ENCODE measurements at regions not wholly inside any gene's neighbourhood (a gene's known extent, or its start where the extent isn't known, plus 50 kb on each side); places are given as distances from the start of the nearest gene placed in this dataset.

DNA sequence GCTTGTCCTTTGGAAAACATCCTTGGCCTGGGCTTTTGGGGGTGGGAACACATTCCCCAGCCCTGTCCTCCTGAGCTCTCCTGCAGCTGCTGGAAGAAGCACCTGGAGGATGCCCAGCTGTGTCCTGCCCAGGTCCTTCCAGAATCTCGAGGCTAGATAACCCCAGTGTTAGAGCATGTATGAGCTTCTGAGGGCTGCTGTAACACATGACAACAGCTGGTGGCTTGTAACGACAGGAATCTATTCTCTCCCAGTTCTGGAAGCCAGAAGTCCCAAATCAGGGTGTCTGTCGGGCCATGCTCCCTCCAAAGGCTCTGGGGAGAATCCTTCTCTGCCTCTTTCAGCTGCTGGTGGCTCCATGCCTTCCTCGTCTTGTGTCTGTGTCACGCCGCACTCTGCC is 403.6 kb upstream of the C2CD4B start:
- intact Hi-C loops (cut with micrococcal nuclease) = no loop called here

DNA sequence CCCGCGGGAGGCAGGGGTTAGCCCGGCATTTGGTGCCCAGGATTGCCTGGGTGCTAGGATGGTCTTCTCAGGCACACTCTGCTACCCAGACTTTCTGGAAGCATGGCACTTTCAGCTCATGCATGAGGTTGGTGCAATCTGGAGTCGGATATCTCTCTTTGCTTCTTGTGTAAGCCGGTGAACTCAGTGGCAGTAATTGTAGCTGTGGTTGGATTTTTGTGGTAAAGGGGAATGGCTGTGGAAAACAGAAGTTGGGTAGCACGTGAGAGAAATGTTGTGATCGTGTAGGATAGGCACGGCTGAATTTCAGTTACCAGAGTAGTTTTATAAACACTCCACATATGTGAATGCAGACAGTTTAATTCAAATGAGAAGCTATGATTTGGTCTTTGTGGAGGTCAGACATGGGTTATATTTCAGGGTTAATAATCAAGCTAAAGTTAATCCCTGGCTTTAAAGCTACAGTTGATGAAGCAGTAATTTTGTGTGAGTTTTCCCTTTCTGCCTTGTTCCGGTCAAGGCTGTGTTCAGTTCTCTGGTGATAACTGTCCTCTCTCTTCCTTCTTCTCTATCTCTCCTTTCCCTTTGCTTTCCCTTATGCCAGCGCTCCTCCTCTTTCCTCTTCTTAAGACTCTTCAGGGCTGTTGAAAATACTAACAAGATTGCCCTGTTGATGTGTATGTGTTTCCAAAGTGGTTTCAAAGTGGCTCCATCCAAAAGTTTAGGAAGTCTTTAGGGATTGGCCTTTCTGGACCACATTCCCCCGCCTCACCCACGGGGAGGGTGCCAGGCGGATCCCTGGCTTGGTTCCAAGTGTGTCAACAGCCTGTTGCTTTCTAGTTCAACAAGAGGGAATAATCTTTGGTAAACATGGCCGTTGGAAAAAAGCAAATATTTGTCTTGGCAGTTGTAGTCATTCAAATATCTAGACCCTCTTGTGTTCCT is 404.6 kb upstream of the C2CD4B start:
- intact Hi-C loops (cut with micrococcal nuclease) = no loop called here

DNA sequence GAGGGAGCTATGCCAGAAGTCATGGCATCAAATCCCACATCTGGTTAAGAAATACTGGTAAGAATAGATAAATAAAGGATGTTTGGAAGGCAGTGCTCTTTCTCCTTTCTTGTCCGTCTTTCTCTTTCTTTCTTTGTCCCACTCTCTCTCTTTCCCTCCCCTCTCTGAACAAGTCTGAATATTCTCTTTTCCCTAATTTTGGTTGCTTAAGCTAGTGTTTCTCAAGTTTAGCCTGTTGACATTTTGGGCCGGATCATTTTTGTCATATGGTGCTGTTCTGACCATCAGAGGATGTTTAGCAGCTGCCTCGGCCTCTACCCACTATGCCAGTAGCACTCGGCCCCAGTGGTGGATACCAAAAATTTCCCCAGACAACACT is 405.3 kb upstream of the C2CD4B start:
- intact Hi-C loops (cut with micrococcal nuclease) = no loop called here

DNA sequence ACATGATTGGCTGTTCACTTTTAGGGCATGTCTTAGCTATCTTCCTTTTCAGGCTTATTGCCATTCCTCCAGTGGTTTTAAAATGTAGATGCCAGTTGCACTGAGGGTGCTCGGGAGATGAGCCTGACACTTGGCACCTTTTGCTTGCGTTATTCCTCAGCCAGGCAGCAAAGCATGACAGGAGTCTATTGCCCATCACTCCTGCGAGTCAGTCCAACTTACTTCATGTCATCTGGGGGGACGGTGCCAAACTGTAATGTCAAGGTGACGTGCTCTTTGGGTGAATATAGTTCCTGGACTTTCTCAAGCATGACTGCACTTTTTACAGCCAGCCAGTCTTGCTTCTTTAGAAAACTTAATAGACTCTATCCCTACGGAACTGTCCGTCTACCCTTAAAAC is 406.0 kb upstream of the C2CD4B start:
- intact Hi-C loops (cut with micrococcal nuclease) = no loop called here

DNA sequence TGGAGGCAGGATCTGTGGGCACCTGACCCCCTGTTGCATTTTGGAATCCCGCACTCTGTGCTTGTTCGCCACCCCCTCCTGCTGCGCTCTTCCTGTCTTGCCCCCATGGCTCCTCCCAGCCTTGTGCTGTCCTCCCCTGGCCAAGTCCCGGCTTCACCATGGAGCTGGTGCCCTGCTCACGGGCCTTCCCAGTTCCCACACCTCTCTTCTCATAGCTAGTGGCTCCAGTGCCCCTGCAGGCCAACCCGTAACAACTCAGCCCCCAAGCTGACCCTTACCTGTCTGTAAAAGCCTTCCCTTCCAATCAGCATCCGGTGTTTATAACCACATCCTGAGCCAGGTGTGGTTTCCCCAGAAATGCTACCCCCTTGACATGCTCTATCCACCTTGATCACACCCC is 407.7 kb upstream of the C2CD4B start:
- intact Hi-C loops (cut with micrococcal nuclease) = no loop called here

DNA sequence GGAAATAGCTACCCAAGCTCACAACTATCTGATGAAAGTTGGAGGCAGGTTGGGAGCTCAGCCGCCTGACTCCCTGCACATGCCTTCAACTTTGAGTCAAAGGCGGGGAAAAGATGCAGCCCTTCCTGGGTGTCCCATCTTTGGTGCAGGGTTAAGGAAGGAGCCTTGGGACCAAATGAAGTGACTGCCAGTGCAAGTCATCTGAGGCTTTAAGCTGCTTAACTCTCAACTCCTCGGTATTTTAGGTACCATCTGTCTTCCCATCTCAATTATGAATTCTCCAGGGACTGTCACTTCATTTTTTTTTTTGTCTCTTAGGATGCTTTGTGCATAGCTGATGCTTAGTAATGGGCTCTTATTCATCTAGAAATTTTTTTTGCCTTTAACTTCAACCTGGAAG is 408.8 kb upstream of the C2CD4B start:
- intact Hi-C loops (cut with micrococcal nuclease) = no loop called here

DNA sequence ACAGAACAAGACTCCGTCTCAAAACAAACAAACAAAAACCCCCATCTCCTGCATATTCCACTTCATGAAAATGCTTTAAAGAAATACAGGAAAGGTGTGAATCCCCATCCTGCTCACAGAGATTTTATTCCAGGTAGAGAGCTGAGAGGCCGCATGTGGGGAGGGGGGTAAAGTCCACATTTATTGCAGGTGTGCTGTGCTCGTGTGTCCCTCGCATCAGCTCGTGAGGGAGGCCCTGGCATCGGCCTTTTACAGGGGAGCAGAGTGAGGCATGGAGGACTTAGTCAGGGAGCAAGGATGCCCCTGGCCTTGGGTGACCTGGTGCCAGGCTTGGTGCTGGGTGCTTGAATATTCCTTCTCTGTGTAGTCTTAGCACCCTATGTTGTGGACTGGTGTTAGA is 413.5 kb upstream of the C2CD4B start:
- intact Hi-C loops (cut with micrococcal nuclease) = no loop called here

DNA sequence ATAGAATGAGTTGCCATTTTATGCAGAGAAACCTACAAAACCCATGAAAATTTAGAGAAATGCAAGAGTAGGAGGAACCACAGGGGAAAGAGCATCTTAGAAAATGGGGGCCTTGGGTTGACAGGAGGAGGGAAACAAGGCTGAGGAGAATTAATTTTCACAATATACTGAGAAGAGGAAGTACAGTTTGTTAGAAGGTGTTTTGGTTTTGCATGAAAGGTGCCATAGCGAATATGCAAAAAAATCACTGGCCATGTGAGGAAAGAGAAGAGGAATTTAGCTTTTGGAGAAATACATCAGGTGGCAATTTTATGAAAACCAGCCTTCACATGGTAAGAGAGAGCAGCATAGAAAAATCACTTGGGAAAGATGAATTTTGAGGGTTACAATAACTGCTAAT is 413.9 kb upstream of the C2CD4B start:
- intact Hi-C loops (cut with micrococcal nuclease) = no loop called here

DNA sequence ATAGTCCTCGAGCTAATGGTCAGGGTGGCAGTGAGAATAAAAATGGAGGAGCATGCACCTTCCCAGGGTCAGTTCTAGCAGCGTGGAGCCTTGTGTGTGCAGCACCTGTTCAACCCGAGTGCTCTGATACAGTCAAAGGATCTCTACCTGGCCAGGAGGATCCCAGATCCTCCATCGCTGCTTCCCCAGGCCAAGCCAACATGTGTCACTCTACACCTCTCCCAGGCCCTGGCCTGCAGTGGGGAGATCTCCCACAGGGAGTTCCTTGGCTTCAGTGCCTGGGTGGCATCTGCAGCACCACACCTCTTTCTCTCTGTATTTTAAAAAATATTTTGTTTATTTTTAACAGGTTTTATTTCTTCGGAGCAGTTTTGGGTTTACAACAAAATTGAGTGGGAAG is 414.8 kb upstream of the C2CD4B start:
- intact Hi-C loops (cut with micrococcal nuclease) = no loop called here

DNA sequence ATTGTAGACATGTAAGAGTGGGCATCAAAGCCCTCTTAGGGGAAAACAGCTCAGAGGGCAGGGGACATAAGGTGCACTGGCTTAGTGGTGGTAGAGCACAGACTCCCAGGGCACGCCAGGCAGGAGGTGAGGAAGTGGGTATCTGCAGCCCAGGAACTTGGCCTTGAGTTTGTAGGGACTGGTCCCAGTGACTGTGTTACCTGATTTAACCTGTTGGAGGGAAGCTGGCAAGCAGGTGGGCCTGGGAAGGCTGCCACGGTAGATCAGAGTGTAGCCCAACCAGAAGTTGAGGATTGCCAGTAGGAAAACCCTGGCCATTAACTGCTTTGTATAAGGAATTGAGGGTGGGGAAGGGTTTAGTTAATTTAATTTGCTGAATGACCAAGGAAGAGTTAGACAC is 417.5 kb upstream of the C2CD4B start:
- intact Hi-C loops (cut with micrococcal nuclease) = no loop called here

DNA sequence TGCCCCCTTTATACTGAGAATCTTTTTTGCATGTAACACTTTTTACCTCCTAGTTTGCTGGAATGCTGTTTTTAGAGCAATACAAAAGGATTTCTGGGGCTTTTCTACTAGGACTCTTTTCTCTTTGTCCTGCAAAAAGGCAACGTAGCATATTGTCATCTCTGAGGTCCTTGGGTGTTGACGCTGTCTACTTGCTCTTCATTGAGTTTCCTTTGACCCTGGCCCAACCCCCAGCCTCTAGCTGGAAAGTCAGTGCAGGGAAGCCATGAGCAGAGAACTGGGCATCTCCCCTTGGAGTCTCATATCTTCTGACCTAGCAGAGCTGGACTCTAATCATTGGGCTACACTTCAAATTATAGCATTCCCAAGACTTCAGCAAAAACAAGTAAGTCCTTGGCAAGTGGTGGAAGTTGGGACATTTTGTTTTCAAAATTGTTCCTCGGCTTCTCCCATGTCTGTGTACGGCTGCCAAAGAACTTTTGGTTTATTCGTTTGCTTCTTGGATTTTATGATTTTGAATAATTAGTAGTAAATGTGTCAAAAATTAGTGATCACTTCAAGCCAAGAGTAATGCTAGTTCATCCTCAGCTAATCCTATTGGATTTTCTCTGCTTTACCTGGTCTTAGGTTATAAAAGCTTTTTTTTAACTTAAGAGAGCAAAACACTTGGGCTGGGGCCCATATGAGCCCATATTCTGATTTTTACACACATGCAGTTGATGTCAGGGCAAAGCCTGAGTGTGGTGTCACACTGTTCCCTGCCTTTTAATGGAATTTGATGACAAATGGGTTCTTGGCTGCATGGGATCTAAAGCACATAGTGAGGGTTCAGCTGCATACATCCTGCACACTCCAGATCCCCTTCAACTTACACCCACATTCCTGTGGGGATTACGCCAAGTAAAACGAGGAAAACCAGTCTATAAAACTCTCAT is 419.5 kb upstream of the C2CD4B start:
- intact Hi-C loops (cut with micrococcal nuclease) = no loop called here

DNA sequence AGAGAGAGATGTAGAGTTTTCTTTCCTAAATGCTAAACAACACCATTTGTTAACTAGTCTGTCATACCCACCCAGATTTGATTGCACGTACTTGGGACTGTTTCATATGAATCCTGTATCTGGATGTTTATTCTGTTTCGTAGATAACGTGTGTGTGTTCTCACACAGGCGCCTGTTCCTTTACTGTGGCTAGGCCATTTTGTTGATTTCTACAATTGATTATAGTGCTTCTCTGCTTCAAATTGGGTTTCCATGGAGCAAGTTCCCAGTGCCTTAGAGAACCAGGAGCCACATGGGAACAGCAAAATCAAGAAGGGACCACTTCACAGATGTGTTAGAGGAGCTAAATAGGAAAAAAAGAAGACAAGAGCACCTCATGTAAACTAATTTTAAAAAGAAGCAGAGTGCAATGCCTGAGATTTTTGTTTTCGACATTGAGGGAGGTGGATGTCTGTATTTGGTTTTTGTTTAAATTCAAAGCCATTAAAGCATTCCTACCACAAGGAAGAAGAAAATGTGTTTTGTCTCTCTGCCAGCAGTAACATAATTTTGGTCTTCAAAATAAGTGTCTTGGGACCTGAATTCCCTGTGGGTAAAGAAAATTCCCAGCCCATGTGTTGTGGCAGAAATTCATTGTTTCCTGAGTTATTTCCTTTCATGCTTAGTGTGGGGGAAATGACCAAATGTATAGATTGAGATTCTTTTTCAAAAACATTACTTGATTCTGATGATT is 424.0 kb upstream of the C2CD4B start:
- intact Hi-C loops (cut with micrococcal nuclease) = no loop called here

DNA sequence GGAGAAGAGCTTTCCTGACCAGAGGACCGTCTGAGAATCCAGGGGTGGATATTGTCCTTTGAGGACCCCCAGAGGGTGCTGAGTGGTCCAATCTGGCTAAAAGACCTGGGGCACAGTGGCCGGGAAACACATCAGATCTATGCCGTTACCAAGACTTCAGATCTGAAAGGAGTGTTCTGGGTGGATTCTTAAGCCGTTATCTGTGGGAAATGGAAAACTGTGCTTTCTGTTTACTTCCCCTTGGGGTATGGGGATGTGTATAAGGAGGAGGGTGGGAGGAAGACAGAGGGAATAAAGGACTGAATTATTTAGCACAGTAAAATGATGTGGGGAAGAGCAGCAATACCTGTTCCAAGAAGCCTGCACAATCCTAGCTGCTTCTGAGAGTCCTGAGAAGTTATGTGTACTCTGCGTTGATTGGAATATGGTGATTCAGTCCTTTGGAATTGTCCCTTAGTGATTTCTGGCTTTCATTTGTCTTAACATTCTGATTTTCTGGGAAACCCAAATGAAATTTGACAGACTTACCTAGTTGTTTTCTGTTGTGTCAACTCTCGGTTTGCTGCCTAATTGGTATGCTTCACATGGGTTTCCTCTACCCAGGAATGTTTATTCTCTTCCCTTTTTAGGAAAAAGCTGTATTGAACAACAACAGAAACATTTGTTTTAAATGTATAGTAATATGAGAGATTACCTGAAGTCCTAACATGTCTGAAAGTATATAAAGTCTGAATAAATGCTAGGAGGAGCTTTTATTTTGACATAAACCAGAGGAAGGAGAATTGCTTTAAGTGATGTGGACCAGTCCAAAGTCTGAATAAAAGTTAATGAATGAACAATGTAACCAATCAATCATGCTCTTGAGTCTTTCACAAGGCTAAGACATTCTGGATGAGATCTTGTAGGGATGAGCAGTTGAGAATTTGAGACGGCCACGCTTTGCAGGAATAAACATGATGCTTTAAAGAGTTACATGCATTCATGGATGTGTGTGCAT is 427.1 kb upstream of the C2CD4B start:
- intact Hi-C loops (cut with micrococcal nuclease) = no loop called here

DNA sequence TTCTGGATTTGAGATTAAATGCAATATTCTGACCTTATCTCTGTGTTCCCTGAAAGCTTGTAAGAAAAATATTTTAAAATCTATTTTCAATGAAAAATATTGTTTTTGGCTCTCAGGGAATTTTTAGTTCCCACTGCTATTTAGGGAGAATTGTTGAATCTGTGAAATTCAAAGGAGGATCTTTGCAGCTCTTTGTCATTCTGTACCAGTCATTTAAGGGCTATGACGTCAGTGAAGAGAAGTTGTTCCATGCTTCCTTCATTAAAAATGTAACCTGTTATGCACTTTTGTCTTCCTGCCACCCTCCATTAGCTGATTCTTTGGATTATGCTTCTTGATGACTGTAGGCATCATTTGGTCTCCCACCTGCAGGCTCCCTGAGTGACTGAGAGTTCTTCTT is 427.8 kb upstream of the C2CD4B start:
- intact Hi-C loops (cut with micrococcal nuclease) = no loop called here

DNA sequence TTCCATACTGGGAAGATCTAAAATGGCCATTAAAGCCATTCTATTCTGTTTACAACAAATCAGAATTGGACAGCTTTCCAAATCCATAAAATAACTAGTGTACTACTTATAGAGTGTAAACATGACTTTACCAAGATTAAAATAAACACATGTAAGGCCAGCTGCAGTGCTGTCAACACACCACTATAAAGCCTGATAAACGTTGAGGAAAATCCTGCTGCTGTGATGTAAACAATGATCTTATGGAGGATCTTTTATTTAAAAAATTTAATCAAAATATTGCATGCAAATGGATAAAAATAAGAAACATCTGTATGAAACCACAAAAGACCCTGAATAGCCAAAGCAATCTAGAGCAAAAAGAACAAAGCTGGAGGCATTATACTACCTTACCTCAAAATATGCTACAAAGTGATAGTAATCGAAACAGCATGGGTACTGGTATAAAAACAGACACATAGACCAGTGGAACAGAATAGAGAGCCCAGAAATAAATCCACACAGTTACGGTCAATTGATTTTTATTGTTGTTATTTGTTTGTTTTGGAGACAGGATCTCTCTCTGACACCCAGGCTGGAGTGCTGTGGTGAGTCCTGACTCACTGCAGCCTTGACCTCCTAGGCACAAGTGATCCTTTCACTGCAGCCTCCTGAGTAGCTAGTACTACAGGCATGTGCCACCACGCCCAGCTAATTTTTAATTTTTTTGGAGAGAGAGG is 428.8 kb upstream of the C2CD4B start:
- intact Hi-C loops (cut with micrococcal nuclease) = no loop called here

DNA sequence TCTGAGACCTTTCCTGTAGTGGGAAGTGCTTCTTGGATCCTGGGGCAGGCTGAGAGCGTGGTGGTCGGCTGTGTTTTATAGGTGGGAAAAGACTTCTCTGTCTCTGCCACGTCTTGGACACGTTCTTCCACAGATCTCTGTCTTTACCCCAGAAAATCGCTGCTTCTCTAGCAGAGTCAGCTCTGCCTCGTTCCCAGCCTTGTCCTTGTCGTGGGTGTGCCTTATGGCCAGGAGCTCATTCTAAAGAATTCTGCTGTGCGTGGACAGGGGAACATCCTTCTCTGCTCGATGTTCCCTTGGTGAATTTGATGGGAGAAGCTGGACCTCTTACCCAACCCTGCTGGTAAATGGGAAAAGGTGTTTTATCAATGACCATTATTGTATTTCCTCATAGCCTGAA is 433.1 kb upstream of the C2CD4B start:
- intact Hi-C loops (cut with micrococcal nuclease) = no loop called here

DNA sequence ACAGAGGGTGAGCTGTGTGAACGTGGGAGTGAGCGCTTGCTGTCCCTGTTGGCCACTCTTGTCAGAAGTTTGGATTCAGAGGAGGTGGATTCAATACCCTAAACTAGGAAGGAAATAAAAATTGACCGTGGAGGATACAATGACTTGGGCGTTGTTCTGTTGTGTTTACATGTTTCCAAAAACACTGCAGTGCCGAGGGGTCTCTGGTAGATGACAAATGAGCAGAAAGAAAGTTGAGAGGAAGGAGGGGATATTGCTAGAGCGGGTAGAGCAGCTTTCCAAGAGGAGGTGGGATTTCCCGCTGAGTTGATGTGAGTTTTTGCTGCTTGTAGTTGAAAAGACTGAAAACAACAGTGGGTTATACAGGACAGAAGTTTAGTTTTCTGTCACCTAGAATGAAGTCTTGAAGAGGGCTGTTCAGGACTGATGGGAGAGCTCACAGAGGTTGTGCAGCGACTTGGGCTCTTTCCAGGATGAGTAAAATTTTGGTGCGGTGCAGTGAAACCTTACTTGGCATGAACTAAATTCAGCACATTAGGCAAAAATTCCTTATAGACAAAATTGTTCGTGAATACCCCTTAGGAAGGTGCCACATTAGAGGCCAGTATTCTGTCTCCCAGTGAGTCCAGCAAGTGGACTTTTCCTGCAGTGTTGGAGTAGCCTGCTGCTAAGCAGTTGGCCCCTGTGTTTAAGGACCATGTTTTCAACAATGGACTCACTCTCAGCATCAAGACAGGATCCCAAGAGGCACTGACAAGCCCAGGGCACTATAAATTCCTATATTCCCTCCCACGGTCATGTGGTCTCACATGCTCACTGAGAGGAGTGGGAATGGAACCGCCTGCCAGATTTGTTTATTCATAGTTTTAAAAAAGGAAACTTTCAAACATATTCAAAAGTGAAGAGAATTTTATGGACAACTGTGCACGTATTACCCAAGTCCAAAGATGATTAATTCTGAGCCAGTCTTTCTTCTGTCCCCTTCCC is 435.0 kb upstream of the C2CD4B start:
- intact Hi-C loops (cut with micrococcal nuclease) = no loop called here

DNA sequence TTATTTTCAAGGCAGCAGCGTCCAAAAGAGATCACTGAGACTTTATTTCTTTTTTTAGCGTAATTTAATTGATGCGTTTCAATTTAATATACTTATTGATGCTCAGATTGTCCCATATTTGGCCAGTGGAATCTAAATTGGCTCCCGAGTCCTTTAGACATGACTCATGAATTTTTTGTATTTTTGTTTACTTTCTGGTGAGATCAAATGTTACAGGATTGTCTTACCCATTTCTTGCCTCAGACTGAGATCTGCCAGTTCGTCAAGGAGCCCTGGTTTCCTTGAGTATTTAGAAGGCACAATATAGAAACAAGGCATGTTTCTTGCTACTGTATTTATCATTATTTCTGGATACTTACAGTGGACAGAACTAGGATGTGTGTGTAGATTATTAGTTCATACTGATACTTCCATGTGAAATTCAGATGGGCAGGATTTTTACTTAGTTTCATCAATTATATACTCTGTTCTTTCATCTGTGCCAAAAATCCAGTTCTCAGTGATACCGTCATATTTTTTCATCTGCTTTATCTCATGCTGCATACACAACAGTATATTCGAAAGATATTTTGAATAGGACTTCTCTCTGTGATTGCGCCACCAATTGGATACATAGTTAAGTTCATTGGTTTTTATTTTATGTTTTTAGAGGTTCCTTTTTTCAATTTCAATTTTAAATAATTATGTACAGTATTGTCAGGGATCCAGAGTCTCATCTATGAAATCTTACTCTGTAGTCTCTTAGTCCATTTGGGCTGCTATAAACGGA is 436.9 kb upstream of the C2CD4B start:
- intact Hi-C loops (cut with micrococcal nuclease) = no loop called here
